ENCODE measurements at regions not wholly inside any gene's neighbourhood (a gene's known extent, or its start where the extent isn't known, plus 50 kb on each side); places are given as distances from the start of the nearest gene placed in this dataset.

- DNase-seq (ENCODE audit: low spot score) = no peak
- no peak overlapping the region for H4K8ac ChIP-seq (ENCODE audit: low read depth, low read length)
- no peak overlapping the region for H4K91ac ChIP-seq (ENCODE audit: low read depth, low read length, poor library complexity)
- H2BK12ac ChIP-seq (ENCODE audit: low read length) = no peak overlapping the region
- H3K79me1 ChIP-seq (ENCODE audit: low read depth, low read length) = no peaks in the 10 kb centered on the region
- WGBS, 2 donors (ENCODE audit: extremely low coverage in 2 of 2, insufficient read length in 2 of 2, insufficient replicate concordance in 1 of 2) = no CpG with 5 or more reads among the region's 1 CpG
- H2AFZ ChIP-seq (ENCODE audit: low read length) = no peak overlapping the region
- H2BK15ac ChIP-seq (ENCODE audit: low read length) = no peak overlapping the region
- no peak overlapping the region for H3K18ac ChIP-seq (ENCODE audit: low read length)
- no peak overlapping the region for H2BK120ac ChIP-seq (ENCODE audit: low read depth, low read length)
- H3K9me3 ChIP-seq (replicated peaks in 1 of 2; ENCODE audit: control insufficient read depth in 2 of 2, insufficient read depth in 1 of 2, low read depth in 1 of 2, low read length in 2 of 2) = peaks cover 2 to 3% of the 10 kb centered on the region in 2 donors
- no peaks in the 10 kb centered on the region for H3K36me3 ChIP-seq (replicated peaks in 1 of 2; ENCODE audit: control insufficient read depth in 2 of 2, insufficient read depth in 2 of 2, low read length in 2 of 2)
- H3K4me2 ChIP-seq (ENCODE audit: insufficient read depth, low read length, poor library complexity, severe bottlenecking) = no peak overlapping the region
- no peak overlapping the region for H2BK5ac ChIP-seq (ENCODE audit: low read length)
- H3K14ac ChIP-seq (ENCODE audit: low read length) = no peak overlapping the region
- H3K23ac ChIP-seq (ENCODE audit: low read depth, low read length, poor library complexity) = no peak overlapping the region
- H3K27me3 ChIP-seq (ENCODE audit: control insufficient read depth in 3 of 3, insufficient read depth in 3 of 3, low read depth in 1 of 3, low read length in 3 of 3) = no peaks in the 10 kb centered on the region
- H3K27ac ChIP-seq (replicated peaks; ENCODE audit: low read length) = no peak overlapping the region
- no peak overlapping the region for H3K4me3 ChIP-seq (ENCODE audit: low read length in 2 of 2)
- H3K9ac ChIP-seq (ENCODE audit: low read depth, low read length, poor library complexity) = no peak overlapping the region
- H2AK5ac ChIP-seq (ENCODE audit: low read depth, low read length) = no peak overlapping the region
- no peaks in the 10 kb centered on the region for H3K4me1 ChIP-seq (ENCODE audit: control insufficient read depth in 2 of 2, insufficient read depth in 1 of 2, low read depth in 1 of 2, low read length in 2 of 2)
- no peak overlapping the region for H3K4ac ChIP-seq (ENCODE audit: low read length)
These were observed 923.3 kb upstream of the DDX18 start for GRCh38 chr2:116891191-116891590.

DNA sequence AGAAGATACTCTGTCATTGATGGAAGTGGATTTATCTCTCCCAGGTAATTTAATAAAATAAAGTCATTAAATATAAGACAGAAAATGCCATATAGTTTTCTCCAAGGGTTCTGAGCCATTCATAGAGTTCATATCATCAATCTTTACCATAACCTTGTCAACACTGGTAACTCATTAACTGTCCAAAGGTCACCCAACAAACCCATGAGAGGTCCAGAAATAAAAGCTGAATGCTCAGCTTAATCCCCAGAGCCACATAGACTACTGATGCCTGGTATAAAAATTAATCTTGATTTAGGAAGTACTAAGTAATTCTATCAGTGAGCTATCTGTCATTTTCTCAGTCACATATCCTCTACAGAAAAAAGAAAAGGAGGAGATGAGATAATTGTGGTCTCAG lies 903.0 kb upstream of the DDX18 start:
- Histone ChIP-seq H2BK120ac (ENCODE audit: low read depth, low read length) (no peak overlapping the region), H3K4me2 (ENCODE audit: insufficient read depth, low read length, poor library complexity, severe bottlenecking) (no peak overlapping the region), H2AK5ac (ENCODE audit: low read depth, low read length) (no peak overlapping the region), H3K27ac (replicated peaks; ENCODE audit: low read length) (no peak overlapping the region), H3K4ac (ENCODE audit: low read length) (no peak overlapping the region), H3K4me3 (ENCODE audit: low read length in 2 of 2) (no peak overlapping the region), H2BK5ac (ENCODE audit: low read length) (no peak overlapping the region), H2AFZ (ENCODE audit: low read length) (no peak overlapping the region), H3K4me1 (ENCODE audit: control insufficient read depth in 2 of 2, insufficient read depth in 1 of 2, low read depth in 1 of 2, low read length in 2 of 2) (no peaks in the 10 kb centered on the region), H3K79me1 (ENCODE audit: low read depth, low read length) (no peaks in the 10 kb centered on the region), H3K18ac (ENCODE audit: low read length) (no peak overlapping the region), H4K8ac (ENCODE audit: low read depth, low read length) (no peak overlapping the region), H3K9ac (ENCODE audit: low read depth, low read length, poor library complexity) (no peak overlapping the region), H3K9me3 (replicated peaks in 1 of 2; ENCODE audit: control insufficient read depth in 2 of 2, insufficient read depth in 1 of 2, low read depth in 1 of 2, low read length in 2 of 2) (no peaks in the 10 kb centered on the region), H3K23ac (ENCODE audit: low read depth, low read length, poor library complexity) (no peak overlapping the region), H2BK12ac (ENCODE audit: low read length) (no peak overlapping the region), H3K27me3 (ENCODE audit: control insufficient read depth in 3 of 3, insufficient read depth in 3 of 3, low read depth in 1 of 3, low read length in 3 of 3) (no peaks in the 10 kb centered on the region), H3K36me3 (replicated peaks in 1 of 2; ENCODE audit: control insufficient read depth in 2 of 2, insufficient read depth in 2 of 2, low read length in 2 of 2) (no peaks in the 10 kb centered on the region), H2BK15ac (ENCODE audit: low read length) (no peak overlapping the region), H3K14ac (ENCODE audit: low read length) (no peak overlapping the region), H4K91ac (ENCODE audit: low read depth, low read length, poor library complexity) (no peak overlapping the region)
- DNase-seq (ENCODE audit: low spot score) = no peak

- Histone ChIP-seq H3K23ac (ENCODE audit: low read depth, low read length, poor library complexity) (no peak overlapping the region), H3K18ac (ENCODE audit: low read length) (no peak overlapping the region), H3K4me2 (ENCODE audit: insufficient read depth, low read length, poor library complexity, severe bottlenecking) (no peak overlapping the region), H3K27me3 (ENCODE audit: control insufficient read depth in 3 of 3, insufficient read depth in 3 of 3, low read depth in 1 of 3, low read length in 3 of 3) (no peaks in the 10 kb centered on the region), H2AFZ (ENCODE audit: low read length) (no peak overlapping the region), H4K91ac (ENCODE audit: low read depth, low read length, poor library complexity) (no peak overlapping the region), H3K14ac (ENCODE audit: low read length) (no peak overlapping the region), H3K36me3 (replicated peaks in 1 of 2; ENCODE audit: control insufficient read depth in 2 of 2, insufficient read depth in 2 of 2, low read length in 2 of 2) (no peaks in the 10 kb centered on the region), H3K4me1 (ENCODE audit: control insufficient read depth in 2 of 2, insufficient read depth in 1 of 2, low read depth in 1 of 2, low read length in 2 of 2) (no peaks in the 10 kb centered on the region), H3K79me1 (ENCODE audit: low read depth, low read length) (no peaks in the 10 kb centered on the region), H2BK120ac (ENCODE audit: low read depth, low read length) (no peak overlapping the region), H3K9me3 (replicated peaks in 1 of 2; ENCODE audit: control insufficient read depth in 2 of 2, insufficient read depth in 1 of 2, low read depth in 1 of 2, low read length in 2 of 2) (no peaks in the 10 kb centered on the region), H2BK12ac (ENCODE audit: low read length) (no peak overlapping the region), H2BK15ac (ENCODE audit: low read length) (no peak overlapping the region), H2BK5ac (ENCODE audit: low read length) (no peak overlapping the region), H3K9ac (ENCODE audit: low read depth, low read length, poor library complexity) (no peak overlapping the region), H3K4ac (ENCODE audit: low read length) (no peak overlapping the region), H3K4me3 (ENCODE audit: low read length in 2 of 2) (no peak overlapping the region), H2AK5ac (ENCODE audit: low read depth, low read length) (no peak overlapping the region), H3K27ac (replicated peaks; ENCODE audit: low read length) (no peak overlapping the region), H4K8ac (ENCODE audit: low read depth, low read length) (no peak overlapping the region)
- no CpG with 5 or more reads among the region's 1 CpG for WGBS, 2 donors (ENCODE audit: extremely low coverage in 2 of 2, insufficient read length in 2 of 2, insufficient replicate concordance in 1 of 2)
- DNase-seq (ENCODE audit: low spot score) = no peak
These were observed 898.8 kb upstream of the DDX18 start for GRCh38 chr2:116915673-116916072.

GRCh38 chr2:116917196-116917595 lies 897.3 kb upstream of the DDX18 start:
- Histone ChIP-seq H3K9ac (ENCODE audit: low read depth, low read length, poor library complexity) (no peak overlapping the region), H2BK12ac (ENCODE audit: low read length) (no peak overlapping the region), H3K27ac (replicated peaks; ENCODE audit: low read length) (no peak overlapping the region), H4K91ac (ENCODE audit: low read depth, low read length, poor library complexity) (no peak overlapping the region), H3K4me3 (ENCODE audit: low read length in 2 of 2) (no peak overlapping the region), H2AK5ac (ENCODE audit: low read depth, low read length) (no peak overlapping the region), H2BK15ac (ENCODE audit: low read length) (no peak overlapping the region), H3K14ac (ENCODE audit: low read length) (no peak overlapping the region), H2BK120ac (ENCODE audit: low read depth, low read length) (no peak overlapping the region), H2AFZ (ENCODE audit: low read length) (no peak overlapping the region), H3K36me3 (replicated peaks in 1 of 2; ENCODE audit: control insufficient read depth in 2 of 2, insufficient read depth in 2 of 2, low read length in 2 of 2) (no peaks in the 10 kb centered on the region), H3K79me1 (ENCODE audit: low read depth, low read length) (no peaks in the 10 kb centered on the region), H3K27me3 (ENCODE audit: control insufficient read depth in 3 of 3, insufficient read depth in 3 of 3, low read depth in 1 of 3, low read length in 3 of 3) (no peaks in the 10 kb centered on the region), H3K4me2 (ENCODE audit: insufficient read depth, low read length, poor library complexity, severe bottlenecking) (no peak overlapping the region), H3K9me3 (replicated peaks in 1 of 2; ENCODE audit: control insufficient read depth in 2 of 2, insufficient read depth in 1 of 2, low read depth in 1 of 2, low read length in 2 of 2) (no peaks in the 10 kb centered on the region), H3K18ac (ENCODE audit: low read length) (no peak overlapping the region), H4K8ac (ENCODE audit: low read depth, low read length) (no peak overlapping the region), H2BK5ac (ENCODE audit: low read length) (no peak overlapping the region), H3K4me1 (ENCODE audit: control insufficient read depth in 2 of 2, insufficient read depth in 1 of 2, low read depth in 1 of 2, low read length in 2 of 2) (no peaks in the 10 kb centered on the region), H3K23ac (ENCODE audit: low read depth, low read length, poor library complexity) (no peak overlapping the region), H3K4ac (ENCODE audit: low read length) (no peak overlapping the region)
- DNase-seq (ENCODE audit: low spot score) = no peak

All from neuronal stem cell (in vitro differentiated cells).